Stimulated activated CD4-positive, alpha-beta T cell treated with anti-CD3 and anti-CD28 coated beads, TNF-alpha, amount 100 ng/mL, for 4 hours (primary cell): ENCODE measurements at regions not wholly inside any gene's neighbourhood (a gene's known extent, or its start where the extent isn't known, plus 50 kb on each side); places are given as distances from the start of the nearest gene placed in this dataset.

Experiments used
- DNase-seq, 3 experiments: peaks; one replicate each; pipeline ENCODE4 v3.0.0-alpha.2; 2020; ENCODE audit warnings: low read depth in 3 of 3

DNA sequence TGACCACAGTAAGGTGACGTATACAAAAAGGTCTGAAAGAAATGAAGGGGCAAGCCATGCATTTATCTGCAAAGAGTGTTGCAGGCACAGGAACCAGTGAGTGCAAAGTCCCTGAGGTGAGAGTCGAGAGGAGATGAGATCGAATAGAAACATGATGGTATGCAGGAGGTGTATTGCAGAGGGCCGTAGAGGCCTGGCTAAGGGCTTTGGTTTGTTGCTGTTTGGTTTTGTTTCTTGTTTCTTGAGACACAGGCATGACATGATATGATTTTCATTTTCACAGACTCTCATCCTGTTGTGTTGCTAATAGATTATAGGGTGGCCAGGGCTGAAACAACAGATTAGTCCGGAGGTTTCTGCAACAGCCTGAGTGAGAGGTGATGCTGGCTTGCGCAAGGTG, 80.4 kb downstream of the HSPH1 start:
- DNase-seq = no peak

DNA sequence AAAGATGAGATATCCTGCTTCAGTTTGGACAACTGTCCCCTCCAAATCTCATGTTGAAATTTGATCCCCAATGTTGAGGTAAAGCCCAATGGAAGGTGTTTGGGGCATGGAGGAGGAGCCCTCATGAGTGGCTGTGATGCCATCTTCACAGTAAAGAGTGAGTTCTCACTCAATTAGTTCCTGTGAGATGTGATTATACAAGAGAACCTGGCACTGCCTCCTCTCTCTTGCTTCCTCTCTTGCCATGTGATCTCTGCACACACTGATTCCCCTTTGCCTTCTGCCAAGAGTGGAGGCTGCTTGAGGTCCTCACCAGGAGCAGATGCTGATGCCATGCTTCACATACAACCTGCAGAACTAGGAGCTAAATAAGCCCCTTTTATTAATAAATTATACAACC, 86.9 kb downstream of the HSPH1 start:
- no peak for DNase-seq

DNA sequence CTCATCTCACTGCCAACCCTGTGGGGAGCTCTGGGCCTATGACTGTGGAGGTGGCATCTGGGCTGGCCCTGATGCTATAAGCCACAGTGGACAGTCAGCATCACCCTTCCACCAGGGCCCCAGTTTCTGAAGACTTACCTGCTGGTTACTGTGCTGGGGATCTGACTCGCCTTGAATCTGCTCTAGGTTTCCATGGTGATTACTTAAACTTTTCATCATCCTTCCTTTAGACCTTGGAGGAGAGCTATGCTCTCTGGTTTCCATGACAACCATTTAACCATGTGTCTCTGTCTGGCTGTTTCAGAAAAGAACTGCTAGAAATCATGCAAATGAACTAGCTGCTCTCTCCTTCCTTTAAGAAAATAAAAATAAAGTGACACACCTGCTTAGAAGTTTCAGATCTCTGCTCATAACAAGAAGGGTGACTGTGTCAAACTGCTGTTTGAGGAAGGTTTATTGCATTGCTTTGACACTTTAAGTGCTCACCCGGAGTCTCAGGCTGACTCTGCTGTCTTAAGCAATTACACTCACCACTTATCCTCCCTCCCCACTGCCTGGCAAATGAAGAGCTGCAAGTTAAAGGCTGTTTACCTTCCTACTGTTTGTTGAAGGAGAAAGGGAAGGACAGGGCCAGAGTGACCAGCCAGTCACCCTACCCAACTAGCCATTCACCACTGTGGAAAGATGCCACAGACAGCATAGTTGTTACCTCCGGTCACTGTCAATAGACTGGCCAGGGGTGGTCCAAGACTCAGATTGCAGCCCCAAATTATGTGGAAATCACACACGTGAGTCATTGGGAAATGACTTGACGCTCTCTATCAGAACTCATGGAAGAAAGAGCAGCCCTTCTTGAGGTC, 87.6 kb downstream of the HSPH1 start:
- DNase-seq = no peak

DNA sequence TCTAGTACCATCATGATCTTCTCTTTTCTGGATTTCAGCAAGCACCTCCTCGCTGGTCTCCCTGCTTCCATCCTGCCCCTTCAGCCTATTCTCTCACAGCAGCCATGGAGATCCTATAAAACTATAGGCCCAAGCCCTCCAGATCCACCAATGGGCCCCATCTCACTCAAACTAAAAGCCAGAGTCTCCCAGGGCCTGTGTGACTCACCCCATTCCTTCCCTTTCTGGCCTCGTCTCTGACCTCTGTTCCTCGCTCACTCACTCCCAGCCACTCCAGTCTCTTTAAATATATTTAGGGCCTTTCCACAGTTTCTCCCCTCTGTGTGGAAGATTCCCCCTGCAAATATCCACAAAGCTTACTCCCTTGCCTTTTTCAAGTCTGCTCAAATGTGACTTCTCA, 89.7 kb downstream of the HSPH1 start:
- no peak for DNase-seq

DNA sequence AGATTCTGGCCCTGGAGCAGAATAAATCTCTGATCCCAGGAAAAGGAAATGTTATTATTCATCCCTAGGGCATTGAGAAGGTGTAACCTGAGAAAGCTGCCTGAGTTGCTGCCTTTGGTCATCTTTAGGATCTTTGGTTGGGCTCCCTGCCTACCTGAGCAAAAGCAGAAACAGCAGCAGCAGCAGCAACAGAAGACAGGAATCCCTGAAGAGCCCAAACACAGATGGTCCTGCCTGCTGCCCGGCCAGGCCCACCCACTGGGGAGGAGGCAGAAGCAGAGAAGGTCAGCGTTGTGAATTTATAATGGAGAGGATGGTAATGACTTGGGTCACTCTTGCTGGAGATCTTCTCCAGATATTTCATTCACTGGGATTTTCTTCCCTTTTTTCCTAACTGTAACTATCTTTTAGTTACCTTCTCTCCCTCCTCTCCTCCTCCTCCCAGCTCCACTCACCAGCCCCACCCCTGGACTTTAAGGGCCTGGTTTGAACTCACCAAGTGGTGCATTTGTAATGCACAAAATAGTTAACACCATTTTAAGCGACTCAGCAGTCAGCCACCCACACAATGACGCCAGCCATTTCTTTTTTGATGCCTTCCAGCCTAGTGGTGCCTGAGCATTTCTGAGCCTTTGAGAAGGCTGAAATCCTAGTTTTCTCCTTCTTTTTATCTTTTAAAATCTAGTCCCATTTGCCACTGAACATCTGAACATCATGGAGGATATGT, 91.7 kb downstream of the HSPH1 start:
- DNase-seq = no peak

DNA sequence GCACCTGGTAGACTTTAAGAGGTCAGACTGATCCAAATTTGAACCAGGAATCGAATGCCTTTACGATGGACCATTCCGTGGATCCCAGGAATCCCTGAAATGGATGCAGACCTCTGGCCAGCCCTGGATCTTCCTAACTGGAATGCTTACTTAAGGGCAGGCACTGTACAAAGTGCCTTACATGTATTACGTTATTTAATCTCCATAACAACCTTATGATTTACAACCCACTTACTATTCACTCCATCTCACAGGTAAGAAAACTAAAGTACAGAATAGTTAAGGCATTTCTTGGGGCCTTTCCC, 93.6 kb downstream of the HSPH1 start:
- no peak for DNase-seq

DNA sequence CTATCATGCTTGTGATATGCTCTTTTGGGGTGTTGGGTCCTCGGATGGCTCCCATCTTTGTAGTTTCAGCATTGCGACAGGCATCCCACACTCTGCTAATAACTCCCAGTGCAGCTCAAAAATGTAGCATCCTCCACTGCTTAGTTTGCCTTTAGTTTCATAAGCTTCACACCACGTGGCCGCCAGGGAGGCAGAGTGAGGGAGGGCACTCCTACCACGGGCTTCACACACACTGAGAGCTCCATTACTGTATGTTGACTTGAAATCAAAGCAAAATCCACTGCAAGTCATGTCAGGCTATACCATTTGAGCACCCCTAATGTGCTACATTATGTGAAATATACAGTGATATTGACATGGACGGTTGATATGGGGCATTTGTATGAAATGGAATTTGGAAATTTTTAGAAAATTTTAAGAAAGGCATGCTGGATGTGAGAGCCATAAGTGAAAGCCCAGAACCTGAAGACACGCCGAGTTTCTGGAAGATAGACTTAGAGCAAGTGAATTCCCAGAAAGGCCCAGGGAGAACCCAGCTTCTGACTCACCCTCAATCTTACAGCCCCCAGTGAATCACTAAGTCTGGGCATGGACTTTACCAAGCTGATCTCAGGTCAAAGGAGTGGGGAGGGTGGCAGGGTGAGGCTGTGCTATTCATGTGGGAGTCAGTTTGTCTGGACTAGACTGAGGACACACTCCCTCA, 94.1 kb downstream of the HSPH1 start:
- no peak for DNase-seq

DNA sequence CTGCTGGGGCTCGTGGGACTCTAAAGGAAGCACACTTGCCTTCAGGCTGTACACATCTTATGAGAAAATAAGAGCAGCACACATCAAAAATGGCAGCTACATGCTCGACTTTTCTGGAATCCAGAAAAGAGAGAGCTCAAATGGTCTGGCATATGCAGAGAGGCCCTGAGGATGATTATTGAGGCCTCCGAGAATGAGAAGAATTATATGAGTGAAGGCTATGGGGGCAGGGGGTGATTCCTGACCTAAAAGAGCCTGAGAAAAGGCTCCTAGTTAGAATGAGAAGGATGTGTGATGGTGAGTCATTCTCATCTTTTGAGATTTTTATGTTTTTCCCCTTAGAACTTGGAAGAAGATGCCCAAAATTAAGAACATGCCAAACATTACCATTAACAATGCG, 97.1 kb downstream of the HSPH1 start:
- no peak for DNase-seq

DNA sequence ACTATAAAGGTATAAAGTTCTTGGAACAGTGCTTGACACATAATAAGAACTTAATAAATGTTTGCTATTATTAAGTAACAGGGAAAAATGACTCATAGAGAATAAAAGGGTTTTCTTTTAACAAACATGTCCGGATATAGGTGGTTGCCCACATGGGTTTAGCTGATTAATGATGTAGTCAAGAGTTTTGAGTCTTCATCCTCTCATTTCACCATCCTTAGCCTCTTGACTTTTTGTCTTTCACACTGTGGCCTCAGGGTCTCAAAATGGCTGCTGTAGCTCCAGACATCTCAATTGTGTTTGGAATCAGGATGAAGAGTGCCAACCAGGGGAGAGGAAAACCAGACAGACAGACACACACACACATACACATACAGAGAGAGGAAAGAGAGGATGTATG, 97.9 kb downstream of the HSPH1 start:
- DNase-seq = no peak

DNA sequence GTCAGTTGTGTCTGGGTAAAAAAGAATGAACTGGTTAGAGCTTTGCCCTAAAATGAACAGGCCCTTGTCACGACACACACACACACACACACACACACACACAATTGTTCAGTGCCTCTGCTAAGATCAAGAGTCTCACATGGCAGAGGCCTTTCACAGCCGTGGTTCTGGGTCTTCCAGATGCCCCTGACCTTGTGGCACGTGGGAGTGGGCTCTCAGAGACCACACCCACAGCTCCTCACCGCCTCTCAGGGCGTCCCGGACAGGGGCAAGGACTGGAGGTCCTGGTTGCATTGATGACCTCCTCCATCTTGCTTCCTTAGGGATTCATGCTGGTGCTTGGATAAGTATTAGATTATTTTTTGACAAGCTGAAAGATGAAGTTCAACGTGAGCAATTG, 101.0 kb downstream of the HSPH1 start:
- DNase-seq = no peak

DNA sequence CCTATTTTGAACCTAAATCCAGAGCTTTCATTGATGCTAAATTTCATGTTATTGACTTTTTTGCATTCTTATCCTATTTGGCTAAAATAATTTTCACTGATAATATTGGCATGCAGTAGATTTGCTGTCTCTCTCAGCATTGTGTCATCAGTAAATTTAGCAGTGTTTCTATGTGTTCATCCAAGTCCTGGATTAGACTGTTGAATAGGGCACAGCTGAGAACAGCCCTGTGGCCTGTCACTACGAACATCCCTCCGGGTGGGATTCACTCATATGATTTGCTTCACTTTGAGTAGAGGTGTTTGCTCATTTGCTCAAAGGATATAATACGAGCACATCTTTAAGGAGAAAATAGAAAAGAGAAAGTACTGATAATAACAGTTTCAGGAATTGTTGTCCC, 101.5 kb downstream of the HSPH1 start:
- no peak for DNase-seq

DNA sequence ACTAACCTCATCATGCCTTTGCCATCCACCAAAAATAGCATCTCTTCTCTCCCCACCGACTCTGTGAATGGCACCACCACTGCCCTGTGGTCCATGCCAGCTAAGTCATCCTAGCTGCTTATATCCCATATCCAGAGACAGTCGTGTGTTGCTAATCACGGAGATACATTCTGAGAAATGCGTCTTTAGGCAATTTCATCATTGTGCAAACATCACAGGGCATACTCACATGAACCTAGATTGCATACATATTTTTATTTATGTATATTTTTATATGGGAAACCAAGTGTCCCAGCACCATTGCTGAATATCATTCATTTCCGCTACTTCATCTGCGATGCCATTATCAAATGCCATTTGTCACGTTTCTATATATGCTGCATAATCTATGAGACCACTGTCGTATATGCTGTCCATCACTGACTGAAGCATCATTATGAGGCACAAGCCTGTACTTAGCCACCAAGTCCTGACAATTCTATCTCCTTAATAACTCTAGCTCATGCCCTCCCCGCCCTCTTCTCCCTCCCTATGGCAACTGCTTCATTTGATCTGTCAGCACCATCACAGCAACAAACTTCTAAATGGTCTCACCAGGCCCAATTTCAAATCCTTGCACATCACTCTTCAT, 104.2 kb downstream of the HSPH1 start:
- DNase-seq = no peak

DNA sequence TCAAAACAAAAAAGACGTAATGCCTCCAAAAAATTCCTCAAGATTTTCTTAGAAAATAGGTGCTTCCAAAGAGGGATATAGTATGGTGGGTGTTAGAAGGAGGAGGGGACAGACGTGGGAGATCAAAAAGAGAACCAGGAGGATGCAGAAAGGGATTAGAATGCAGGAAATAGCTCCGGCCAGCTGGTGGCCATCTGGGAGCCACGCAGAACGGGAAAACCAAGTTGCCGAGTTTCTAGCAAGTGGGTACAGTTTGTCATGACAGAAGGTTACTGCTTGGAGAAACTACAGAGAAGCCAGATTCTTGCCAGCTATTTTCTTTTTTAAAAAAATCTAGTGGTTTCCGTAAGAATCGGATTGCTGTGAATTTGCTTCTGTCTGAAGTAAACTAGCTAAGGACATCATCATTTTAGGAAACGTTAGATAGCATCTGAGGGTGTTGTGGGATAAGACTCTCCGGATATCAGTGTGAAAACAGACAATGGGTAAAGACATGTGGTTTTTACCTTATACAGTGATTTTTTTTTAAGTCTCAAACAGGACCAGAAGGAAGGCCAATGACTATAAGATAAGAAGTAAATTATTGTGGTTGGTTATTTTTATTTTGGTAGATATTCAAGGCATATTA, 104.9 kb downstream of the HSPH1 start:
- DNase-seq = no peak

DNA sequence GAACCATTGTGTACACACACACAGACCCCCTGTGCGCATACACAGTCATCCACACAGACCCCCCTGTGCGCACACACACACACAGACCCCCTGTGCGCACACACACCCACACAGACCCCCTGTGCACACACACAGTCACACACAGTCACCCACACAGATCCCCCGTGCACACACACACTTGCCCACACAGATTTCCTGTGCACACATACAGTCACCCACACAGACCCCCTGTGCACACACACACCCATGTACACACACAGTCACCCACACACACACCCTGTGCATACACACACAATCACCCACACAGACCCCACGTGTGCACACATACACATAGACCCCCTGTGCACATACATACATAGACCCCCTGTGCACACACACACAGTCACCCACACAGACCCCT, 106.1 kb downstream of the HSPH1 start:
- DNase-seq = no peak

DNA sequence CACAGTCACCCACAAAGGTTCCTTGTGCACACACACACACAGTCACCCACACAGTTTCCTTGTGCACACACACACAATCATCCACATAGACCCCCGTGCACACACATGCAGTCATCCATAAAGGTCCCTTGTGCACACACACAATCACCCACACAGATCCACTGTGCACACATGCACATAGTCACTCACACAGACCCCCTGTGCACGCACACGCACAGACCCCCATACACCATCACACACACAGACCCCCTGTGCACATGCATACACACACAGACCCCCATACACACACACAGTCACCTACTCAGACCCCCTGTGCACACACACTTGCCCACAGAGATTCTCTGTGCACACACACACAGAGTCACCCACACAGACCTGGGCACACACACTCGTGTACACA, 107.1 kb downstream of the HSPH1 start:
- DNase-seq = no peak

DNA sequence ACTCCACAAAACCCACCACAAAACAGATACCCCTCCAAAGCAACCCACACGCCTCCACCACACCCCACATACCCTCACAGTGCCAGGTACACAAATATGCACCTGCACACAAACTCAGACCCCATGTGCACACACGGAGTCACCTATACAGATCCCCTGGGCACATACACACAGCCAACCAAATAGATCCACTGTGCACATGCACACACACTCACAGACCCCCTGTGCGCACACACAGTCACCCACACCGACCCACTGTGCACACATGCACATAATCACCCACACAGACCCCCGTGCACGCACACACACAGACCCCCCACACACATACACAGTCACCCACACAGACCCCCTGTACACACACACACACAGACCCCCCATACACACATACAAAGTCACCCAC, 107.8 kb downstream of the HSPH1 start:
- no peak for DNase-seq

DNA sequence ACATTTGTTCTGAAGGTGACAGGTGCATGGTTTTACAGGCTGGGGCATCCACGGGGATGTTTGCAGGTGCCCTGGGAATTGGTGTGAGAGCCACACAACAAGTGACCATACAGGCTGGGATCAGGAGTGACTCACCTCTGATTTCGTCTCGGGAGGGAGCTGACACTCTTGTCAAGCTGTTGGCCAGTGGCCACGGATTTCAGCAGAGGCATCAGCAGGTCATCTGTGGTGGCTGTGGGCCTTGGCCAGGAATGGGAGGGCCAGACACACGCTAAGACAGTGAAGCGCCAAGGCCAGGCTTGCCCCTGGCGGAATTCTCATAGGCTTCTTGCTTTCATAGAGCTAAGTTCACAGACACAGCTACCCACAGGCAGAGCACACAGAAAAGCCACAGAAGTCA, 108.6 kb downstream of the HSPH1 start:
- no peak for DNase-seq

DNA sequence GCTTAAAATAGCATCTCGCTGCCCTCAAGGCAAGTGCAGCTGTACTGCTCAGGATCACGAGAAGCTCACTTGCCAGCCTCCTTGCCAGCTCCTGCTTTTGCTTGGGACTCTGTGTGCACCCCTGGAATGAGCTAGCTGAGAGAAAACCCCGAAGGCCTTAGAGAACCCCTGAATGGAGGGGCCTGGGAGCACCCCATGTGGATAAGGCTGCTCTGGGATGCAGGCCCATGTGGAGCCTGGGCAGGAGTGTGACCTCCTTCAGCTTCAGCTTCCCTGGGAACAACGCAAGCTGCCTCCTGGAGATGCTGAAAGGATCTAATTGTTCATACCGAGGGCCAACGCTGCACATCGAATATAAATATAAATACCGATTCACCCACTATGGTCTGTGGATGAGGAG, 109.2 kb downstream of the HSPH1 start:
- DNase-seq = no peak

DNA sequence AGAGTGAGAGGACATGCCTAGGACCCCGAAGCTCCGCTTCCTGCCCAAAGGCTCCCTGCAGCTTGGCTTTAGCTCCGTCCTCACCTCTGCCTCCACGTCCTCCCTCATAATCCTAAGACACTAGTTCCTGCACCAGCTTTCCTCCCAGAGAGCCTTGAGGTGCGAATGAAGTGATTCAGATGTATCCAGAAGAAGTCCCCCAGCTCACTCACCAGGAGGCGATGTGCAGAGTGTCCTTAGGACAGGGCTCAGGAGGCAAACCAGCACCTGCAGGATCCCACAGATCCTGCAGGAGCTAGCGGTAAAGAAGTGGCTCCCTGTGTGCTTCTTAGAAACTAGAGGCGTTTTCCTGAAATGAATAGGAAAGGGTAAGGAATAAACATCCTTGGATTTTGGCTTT, 109.7 kb downstream of the HSPH1 start:
- no peak for DNase-seq

DNA sequence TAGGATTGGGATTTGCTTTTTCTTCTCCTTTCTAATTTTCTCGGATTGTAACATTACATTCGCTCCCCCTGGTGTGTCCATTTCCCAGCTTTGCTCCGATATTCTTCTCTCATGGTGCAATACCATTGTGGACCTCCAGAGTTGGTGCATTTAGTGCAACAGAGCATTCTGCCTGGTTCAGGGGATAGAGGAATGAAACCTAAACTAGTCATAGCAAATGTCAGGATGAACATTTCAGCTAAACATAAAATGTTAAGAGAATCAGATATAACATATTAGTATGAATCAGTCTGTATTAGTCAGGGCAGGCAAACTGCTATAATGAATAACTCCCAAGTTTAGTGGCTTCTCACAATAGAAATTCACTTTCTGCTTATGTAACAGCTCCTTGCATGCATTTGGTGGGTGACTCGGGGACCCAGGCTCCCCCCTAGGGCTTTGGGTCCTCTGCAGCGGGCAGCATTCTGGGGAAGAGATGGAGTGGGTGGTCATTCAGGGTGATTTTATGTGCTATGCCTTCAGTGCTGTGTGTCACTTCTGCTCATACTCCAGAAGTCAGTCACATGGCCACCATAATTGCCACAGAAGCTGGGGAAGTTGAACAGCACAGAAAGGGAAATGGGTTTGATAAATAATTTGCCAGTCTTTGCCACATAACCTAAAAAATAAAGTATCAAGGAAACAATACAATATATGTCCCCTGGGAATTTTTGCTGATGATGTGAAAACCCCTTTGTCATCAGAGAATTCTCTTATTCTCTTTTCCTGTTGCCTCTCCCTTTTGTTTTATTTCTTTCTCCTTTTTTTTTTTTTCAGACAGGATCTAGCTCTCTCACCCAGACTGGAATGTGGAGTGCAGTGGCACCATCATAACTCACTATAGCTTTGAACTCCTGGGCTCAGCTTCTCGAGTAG, 111.0 kb downstream of the HSPH1 start:
- DNase-seq = no peak

DNA sequence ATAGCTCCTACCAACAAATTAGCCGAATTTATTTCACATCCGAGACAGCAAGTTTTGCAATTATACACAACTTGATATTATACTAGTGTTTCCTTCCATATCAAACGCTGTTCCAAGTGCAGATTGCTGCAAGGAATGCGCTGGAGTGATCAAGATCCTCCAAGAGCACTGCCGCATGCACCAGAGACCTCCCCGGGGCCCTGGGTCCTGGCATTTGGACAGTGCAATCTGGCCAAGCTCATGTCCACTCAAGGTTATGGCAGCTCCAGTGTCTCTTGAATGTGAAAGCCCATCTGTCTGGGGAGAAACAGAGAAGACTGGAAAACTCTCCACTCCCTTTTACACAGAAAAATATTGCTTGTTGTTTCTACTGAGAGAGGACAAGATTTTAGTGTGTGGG, 111.9 kb downstream of the HSPH1 start:
- no peak for DNase-seq
